Hypothalamus (tissue), 51 donors: ENCODE measurements at regions not wholly inside any gene's neighbourhood (a gene's known extent, or its start where the extent isn't known, plus 50 kb on each side); places are given as distances from the start of the nearest gene placed in this dataset.
"Not testable (repeated sequence)": the region's sequence is repeated elsewhere in the genome, so short reads cannot be mapped to it uniquely, and the experiment has no call there.

Experiments used
- DNase-seq, 51 donors: peaks; one replicate each; lab custom pipeline; 2025; lab: John Stamatoyannopoulos, UW

DNA sequence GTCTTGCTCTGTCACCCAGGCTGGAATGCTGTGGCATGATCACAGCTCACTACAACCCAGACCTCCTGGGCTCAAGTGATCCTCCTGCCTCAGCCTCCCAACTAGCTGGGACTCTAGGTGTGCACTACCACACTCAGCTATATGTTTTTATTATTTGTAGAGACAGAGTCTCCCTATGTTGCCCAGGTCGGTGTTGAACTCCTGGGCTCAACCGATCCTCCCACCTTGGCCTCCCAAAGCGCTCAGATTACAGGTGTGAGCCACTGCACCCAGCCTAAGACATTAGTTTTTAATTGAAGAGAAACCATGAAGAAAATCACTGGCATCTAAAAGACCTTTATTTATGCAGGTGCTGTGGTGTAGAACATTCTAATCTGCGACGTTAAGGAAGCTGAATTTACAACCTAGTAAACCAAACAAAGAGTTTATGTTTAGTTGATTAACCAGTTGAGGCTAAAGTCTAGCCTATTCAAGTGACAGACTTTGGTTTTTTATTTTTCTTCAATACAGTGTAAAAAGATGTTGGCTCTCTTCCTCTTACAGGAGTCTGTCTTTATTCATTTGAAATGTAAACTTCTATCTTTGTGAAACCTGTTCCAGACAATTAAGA is 52.5 kb upstream of the NBL1 start:
- no peak for DNase-seq

DNA sequence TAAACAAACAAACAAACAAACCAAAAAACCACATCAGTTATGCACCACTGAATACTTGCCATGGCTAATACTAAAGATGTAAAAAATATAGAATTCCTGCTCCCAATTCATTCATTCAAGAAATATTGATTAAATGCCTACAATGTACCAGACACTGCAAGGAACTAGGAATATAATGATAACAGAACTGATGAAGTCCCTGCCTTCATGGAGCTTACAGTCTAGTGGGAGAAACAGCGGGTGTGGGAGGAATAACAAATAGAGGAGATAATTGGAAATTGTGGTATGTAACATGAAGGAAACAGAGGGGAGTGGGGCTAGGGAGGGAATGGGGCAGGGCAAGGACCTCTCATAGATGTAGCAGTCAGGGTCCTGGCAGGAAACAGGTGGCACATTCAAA is 58.6 kb upstream of the NBL1 start:
- DNase-seq = no peak

DNA sequence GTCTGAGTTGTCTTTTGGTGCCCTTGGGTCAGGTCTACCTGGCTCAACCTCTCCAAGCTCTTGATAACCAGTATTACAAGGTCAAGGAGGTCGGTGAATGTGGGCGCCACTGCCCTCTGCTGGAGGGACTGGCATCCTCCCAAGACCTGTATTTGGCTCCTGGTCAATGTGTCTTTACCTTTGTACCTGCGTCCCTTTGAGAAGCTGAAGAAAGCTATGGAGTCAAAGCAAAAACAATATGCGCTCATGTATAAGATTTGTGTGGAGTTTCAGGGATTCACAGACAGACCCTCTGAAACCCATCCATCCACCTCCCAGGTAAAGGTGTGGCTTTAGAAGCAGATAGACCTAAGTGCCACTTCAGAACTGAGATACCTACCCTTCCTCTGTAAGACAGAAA is 61.8 kb upstream of the NBL1 start:
- peak in 6 of 51 donors; percentile 0 to 14 (median 6) for DNase-seq

DNA sequence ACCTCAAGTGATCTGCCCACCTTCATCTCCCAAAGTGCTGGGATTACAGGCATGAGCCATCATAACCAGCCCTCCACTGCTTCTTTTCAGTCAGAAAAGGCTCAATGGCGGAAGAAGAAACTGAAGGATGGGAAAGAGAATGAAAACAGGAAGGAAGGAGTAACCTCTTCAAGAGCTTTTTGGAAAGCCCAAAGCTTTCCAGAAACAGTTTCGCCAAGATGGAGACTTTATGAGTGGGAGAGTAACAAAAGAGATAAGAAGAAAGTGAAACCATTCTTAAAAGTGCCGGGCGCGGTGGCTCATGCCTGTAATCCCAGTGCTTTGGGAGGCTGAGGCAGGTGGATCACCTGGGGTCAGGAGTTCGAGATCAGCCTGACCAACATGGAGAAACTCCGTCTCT is 62.7 kb upstream of the NBL1 start:
- DNase-seq = no peak

DNA sequence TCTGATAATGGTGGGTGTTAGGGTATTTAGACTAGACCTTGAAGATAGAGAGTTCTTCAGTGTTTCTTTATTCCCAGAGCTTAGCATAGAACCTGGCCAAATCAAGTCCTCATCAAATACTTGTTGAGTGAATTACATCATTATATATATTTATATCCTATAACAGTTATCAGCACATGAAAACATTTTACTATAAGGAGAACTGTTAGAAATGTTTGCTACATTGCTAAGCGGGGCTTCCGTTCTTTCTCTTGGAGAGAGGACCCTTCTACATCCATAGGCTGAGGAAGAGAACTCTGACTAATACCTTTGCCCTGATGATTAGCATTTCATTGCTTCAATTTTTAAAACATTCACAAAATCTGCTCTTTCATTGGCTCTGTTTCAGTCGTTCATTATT is 66.5 kb upstream of the NBL1 start:
- no peak for DNase-seq

DNA sequence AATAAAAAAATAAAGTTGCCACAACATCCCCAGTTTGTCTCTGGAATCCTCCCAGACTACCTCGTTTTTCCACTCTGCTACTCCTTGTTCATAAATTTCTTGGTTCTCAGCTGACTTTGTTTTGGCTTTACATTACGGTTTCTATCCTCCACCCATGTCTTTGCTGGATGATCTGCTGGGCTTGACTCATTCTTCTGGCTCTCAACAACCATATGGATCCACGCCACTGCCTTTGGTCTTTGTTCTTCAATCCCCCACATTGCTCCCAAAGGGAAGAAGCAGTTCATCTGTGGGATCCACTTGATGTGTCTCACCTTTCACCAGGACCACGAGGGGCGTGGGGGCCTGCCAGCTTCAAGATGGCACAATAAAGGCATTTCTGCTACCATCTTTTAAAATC is 67.1 kb upstream of the NBL1 start:
- DNase-seq = no peak

DNA sequence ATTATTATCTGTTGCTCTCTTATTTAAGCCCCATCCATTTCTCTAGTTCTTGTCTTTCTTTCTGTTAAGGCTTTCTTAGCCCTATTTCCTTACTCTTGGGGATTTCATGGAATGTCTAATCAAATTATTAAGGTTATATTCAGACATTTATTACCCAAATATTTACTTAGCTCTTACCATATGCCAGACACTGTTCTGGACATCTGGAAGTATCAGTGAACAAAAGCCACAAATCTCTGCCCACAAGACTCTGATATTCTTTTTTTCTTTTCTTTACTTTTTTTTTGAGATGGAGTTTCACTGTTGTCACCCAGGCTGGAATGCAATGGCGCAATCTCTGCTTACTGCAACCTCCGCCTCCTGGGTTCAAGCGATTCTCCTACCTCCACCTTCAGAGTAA is 74.3 kb upstream of the NBL1 start:
- DNase-seq = no peak

DNA sequence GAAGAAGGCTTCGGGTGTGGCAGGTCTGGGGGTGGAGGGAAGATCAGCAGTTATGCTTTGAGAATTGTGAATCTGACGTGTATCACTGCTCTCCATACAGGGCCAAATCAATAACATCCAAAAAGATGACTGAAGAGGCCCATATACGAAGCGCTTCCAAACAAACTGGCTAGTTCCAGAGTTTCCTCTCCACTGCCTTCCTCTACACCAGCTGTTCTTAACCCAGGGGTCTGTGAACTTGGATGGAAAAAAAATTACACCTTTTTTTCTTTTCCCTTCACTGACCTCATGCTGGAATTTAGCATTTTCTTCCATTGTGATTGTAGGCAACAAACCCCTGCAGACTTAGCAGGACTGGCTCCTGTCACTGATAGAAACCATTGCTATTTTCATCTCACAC is 77.1 kb upstream of the NBL1 start:
- DNase-seq = no peak

DNA sequence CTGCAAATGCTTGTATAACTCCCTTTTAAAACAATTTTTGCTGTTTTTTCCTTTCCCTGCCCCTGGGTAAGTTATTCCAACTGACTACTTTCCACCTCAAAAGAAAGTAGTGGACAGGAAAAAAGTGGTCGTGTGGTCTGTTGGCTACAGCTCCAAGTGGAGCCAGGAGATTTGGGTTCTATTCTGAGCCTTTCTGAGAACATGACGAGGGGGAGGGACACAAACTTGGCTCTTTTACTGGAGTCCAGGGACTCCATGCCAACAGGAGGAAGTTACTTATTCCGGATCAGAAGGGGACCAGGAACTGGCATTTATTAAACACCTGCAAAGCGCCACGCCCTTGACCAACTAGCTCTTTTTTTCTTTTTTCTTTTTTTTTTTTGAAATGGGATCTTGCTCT is 79.0 kb upstream of the CAPZB start:
- no peak for DNase-seq

DNA sequence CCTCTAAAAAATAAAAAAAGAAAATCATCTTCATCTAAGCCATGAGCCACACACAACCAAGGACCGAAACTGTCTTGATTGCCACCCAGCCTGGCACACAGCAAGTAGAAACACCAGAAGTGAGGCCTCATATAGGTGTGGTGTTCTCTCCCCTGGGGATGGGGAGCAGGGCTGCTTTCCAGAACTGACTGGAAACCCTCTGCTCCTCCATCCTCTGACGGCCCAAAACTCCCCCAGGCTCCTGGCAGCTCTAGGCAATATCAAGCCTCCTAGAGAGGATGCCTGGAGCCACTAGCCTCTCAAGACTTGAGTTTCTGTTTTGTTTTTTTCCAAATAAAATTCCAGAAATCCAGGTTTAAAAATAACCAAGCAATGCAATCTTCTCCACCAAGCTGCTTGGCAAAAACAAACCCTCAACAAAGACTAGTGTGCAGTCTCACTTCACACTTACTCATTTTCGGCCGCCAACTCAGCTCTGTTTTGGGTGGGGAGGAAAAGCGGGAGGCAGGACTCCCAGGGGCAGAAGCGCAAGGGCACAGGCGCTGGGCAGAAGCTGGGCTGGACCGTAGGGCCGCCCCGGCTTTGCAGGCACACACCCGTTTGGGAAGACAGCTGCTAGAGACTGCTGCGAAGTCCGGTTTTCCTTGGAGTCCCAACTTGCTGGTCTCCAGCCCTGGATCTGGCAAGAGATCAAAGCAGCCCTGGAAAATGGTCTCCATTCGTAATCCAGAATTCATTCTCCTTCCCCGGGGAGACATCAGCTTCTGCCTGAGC is 78.2 kb upstream of the CAPZB start:
- DNase-seq = peak in 18 of 51 donors; percentile 2 to 52 (median 8)

DNA sequence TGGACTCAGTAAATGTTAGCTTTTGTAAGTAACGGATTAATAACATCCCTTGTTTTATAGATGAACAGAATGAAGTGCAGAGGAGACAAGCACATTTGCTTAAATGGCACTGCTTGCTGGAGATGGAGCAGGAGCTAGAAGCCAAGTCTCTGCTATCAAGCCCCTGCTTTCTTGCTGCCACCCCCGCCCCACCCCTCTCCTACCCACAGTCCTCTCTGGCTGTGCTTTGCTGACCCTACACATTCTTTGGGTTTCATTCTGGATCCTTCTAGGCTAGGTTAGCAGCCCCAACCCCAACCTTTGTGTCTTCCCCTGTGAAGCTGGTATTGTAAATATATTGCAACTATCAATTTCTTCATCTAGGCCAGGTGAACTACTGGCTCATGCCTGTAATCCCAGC is 77.5 kb upstream of the CAPZB start:
- DNase-seq = no peak

DNA sequence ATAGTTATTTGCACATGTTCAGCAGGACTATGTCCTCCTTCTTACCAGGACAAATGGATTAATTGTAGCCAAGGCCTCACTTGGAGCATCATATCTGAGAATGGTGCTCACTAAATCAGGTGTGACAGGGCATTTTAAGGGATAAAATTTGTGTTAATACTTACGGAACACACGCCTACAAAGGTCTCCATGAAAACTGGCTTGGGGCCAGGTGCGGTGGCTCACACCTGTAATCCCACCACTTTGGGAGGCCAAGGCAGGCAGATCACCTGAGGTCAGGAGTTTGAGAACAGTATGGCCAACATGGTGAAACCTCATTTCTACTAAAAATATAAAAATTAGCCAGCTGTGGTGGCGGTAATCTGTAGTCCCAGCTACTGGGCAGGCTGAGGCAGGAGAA is 75.1 kb upstream of the CAPZB start:
- no peak for DNase-seq

DNA sequence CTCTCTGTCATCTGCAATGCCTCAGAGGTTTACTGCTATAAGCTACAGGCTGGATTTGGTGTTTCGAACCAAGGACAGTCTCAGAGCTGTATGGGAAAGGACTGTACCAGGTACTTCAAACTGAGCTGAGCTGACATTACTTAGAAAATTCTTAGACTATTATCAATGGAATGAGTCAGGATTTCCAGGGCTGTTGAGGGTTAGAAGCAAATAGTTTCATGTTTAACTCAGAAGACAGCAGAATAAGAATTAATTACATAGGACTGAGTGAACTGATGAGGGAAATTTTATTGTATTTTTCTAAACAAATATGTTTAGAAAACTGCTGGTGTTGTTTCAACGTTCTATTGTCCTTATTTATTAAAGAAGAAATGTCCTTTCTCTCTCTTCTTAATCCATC is 74.3 kb upstream of the CAPZB start:
- no peak for DNase-seq

DNA sequence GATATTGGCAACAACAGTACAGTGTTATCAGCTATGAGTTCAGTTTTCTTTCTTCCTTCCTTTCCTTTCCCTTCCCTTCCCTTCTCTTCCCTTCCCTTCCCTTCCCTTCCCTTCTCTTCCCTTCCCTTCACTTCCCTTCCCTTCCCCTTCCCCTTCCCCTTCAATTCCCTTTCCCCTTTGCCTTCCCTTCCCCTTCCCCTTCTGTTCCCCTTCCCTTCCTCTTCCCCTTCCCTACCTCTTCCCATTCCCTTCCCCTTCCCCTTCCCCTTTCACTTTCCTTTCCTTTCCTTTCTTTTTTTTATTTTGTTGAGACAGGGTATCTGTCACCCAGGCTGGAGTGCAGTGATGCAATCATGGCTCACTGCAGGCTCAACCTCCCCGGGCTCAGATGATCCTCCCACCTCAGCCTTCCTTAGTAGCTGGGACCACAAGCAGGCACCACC is 72.3 kb upstream of the CAPZB start:
- no peak for DNase-seq

DNA sequence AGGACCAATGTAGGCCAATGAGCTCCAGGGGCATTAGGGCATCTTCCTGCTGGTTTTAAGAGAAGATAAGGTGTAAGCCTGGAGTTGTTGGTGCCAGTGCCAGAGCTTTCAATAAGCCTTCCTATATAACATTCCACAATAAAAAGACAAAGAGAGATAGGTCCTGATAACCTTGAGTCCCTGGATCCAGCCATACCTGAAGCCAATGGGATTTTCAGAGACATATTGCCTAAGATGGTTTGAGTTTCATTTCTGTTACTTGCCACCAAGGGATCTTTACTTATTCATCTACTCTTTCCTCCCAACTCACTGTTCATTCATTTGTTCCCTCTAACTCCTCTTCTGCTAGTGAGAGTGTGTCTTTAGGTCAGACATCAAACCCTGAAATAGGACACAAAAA is 68.8 kb upstream of the CAPZB start:
- no peak for DNase-seq

DNA sequence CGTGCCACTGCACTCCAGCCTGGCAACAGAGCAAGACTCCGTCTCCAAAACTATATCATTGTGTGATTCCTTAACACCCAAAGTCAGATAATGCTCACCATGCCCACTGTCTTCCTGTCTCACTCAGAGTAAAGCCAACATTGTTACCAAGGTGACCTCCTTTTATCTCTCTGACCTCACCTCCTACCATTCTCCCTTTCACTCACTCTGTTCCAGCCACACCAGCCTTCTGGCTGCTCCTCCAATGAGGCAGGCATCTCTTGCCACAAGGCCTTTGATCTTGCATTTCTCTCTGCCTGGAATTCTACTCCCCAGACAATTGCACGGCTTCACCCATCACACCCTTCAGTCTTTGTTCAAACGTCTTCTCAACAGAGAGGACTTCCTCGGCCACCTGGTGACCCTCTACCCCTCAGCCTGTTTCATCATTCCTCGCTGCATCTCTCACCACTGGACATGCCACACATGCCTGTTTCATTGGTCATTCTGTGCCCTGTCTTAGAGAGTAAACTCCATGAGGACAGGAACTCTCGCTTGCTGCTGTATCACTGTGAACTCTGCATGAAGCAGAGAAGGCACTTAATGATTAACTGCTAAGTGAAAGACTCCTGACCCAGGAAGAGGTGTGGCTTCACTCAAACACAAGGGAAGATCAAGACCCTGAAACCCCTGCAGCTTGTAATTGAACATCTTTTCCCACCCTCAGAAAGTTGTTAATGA is 67.1 kb upstream of the CAPZB start:
- no peak for DNase-seq

DNA sequence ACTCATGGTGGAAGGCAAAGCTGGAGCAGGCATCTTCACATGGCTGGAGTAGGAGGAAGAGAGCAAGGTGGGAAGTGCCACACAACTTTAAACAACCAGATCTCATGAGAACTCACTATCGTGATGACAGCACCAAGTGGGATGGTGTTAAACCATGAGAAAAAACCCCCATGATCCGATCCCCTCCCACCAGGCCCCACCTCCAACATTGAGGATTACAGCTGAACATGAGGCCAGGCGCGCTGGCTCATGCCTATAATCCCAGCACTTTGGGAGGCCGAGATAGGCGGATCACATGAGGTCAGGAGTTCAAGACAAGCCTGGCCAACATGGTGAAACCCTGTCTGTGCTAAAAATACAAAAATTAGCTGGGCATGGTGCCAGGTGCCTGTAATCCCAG is 66.5 kb upstream of the CAPZB start:
- DNase-seq = not testable (repeated sequence)

DNA sequence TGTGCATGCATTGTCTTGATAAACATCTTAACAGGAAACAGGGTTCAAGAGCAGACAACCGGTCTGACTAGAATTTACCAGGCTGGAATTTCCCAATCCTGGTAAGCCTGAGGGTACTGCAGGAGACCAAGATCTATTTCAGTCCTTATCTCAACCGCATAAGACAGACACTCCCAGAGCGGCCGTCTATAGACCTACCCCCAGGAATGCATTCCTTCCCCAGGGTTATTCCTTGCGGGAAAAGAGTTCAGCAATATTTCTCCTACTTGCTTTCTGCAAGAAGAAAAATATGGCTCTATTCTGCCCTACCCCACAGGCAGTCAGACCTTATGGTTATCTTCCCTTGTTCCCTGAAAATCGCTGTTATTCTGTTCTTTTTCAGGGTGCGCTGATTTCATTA is 65.1 kb upstream of the CAPZB start:
- not testable (repeated sequence) for DNase-seq

DNA sequence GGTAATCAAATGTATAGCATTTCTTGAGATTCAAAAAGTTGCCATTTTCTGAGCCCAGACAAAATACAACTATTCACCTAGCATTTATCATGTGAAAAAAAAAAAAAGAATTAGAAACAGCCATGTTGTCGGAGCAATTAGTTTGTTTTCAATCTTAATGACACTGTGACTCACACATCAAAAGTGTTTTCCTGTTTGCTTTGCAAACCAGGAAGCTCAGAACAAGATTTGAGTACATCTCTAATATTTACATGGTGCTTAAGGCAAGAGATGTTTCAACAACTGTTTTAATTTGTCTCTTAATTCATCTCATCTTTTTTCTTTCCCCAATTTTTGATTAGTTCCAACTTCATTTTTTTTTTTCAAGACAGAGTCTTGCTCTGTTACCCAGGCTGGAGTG is 62.5 kb upstream of the CAPZB start:
- DNase-seq = no peak

DNA sequence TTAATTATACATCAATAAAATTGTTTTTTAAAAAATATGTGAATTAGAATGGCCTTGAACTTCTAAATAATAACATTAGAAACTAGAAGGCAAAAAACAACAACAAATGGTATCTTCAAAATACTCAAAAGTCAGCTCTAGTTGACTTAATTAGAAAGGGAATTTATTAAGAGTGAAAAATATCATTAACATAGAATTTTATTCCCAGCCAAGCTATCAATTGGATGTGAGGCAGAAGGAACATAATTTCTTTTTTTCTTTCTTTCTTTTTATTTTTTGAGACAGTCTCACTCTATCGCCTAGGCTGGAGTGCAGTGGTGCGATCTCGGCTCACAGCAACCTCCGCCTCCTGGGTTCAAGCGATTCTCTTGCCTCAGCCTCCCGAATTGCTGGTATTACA is 51.2 kb upstream of the CAPZB start:
- DNase-seq = no peak

DNA sequence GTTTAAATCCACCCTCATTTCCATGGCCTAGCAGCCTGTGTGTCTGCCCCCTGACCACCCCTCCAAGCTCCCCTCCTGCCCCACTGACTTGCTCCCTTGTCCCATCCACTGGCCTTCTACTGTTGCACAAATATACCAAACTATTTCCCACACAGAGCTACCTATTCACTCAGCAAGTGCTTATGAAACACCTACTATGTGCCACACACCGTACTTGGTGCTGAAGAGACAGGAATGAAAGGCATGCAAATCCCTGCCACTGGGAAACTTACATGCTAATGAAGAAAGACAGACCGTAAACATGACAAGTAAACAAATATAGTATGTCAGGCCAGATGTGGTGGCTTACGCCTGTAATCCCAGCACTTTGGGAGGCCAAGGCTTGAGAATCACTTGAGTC is 49.9 kb upstream of the CAPZB start:
- DNase-seq = no peak
